Stimulated activated CD4-positive, alpha-beta T cell treated with anti-CD3 and anti-CD28 coated beads, Interleukin-1b, Interleukin-23, amount 100 ng/mL, for 48 hours (primary cell): ENCODE measurements at regions not wholly inside any gene's neighbourhood (a gene's known extent, or its start where the extent isn't known, plus 50 kb on each side); places are given as distances from the start of the nearest gene placed in this dataset.

ENCODE experiments used
- DNase-seq: peaks from one replicate; pipeline ENCODE4 v3.0.0-alpha.2; 2020

- DNase-seq, result no peak
Observed at GRCh38 chr1:234988155-234988517, 140.5 kb downstream of the TOMM20 start.

- no peak for DNase-seq
Observed at GRCh38 chr1:234987415-234988154, 141.1 kb downstream of the TOMM20 start.

GRCh38 chr1:234986750-234987414 is 141.8 kb downstream of the TOMM20 start:
- no peak for DNase-seq

- no peak for DNase-seq
Observed at GRCh38 chr1:234985516-234986294, 142.9 kb downstream of the TOMM20 start.

- no peak for DNase-seq
Observed at GRCh38 chr1:234985007-234985370, 143.6 kb downstream of the TOMM20 start.

- no peak for DNase-seq
Observed at GRCh38 chr1:234983564-234984238, 144.9 kb downstream of the TOMM20 start.

GRCh38 chr1:234981758-234982157 is 146.9 kb downstream of the TOMM20 start:
- no peak for DNase-seq

GRCh38 chr1:234980645-234981396 is 147.8 kb downstream of the TOMM20 start:
- peak; percentile 90 for DNase-seq

- no peak for DNase-seq
Observed at GRCh38 chr1:234980291-234980644, 148.4 kb downstream of the TOMM20 start.

- DNase-seq, result no peak
Observed at GRCh38 chr1:234979296-234980279, 149.0 kb downstream of the TOMM20 start.

- DNase-seq, result peak; percentile 70
Observed at GRCh38 chr1:234978397-234979295, 150.0 kb downstream of the TOMM20 start.

GRCh38 chr1:234977875-234978396 is 150.7 kb downstream of the TOMM20 start:
- no peak for DNase-seq

GRCh38 chr1:234976861-234977680 is 151.6 kb downstream of the TOMM20 start:
- no peak for DNase-seq

GRCh38 chr1:234975941-234976860 is 152.4 kb downstream of the TOMM20 start:
- no peak for DNase-seq

GRCh38 chr1:234975122-234975940 is 153.3 kb downstream of the TOMM20 start:
- DNase-seq, result no peak

GRCh38 chr1:234973426-234974250 is 155.0 kb downstream of the TOMM20 start:
- no peak for DNase-seq
